ENCODE measurements at regions not wholly inside any gene's neighbourhood (a gene's known extent, or its start where the extent isn't known, plus 50 kb on each side); places are given as distances from the start of the nearest gene placed in this dataset.
"Not testable (repeated sequence)": the region's sequence is repeated elsewhere in the genome, so short reads cannot be mapped to it uniquely, and the experiment has no call there.

- not testable (repeated sequence) for TF ChIP-seq POLR2A, CTCF (IDR thresholded peaks at IDR 0.05)
Observed at GRCh38 chr13:78117070-78117469, 198.4 kb upstream of the EDNRB start.
